Heart right ventricle (tissue), 16 donors: ENCODE measurements at regions not wholly inside any gene's neighbourhood (a gene's known extent, or its start where the extent isn't known, plus 50 kb on each side); places are given as distances from the start of the nearest gene placed in this dataset.

ENCODE experiments used
- ATAC-seq, 8 donors: fragments of 200-7000 bp; cut with Tn5 transposase; one replicate each; pipeline ENCODE4 v1.9.1; 2020; ENCODE audit warnings: mild to moderate bottlenecking in 8 of 8, moderate library complexity in 8 of 8, moderate number of reproducible peaks in 1 of 8
- DNase-seq, 2 donors: peaks; one replicate each; pipeline ENCODE4 v3.0.0-alpha.2; 2020
- H3K27ac ChIP-seq, 10 donors: fragments of 200-600 bp; sonication (generic) in 2 of 10; one replicate each; pipeline versions ENCODE4 v1.5.0 to v1.8.0; 2020 to 2022; ENCODE audit warnings: mild to moderate bottlenecking in 3 of 10
- H3K27me3 ChIP-seq, 7 donors: fragments of 200-600 bp; one replicate each; pipeline ENCODE4 v1.8.0; 2021 to 2022; ENCODE audit warnings: mild to moderate bottlenecking in 2 of 7
- H3K36me3 ChIP-seq, 9 donors: fragments of 200-600 bp; sonication (generic) in 1 of 9; one replicate each; pipeline versions ENCODE4 v1.5.0 to v1.8.0; 2020 to 2022; ENCODE audit warnings: mild to moderate bottlenecking in 2 of 9
- H3K4me1 ChIP-seq, 9 donors: fragments of 200-600 bp; sonication (generic) in 1 of 9; one replicate each; pipeline versions ENCODE4 v1.5.0 to v1.8.0; 2020 to 2022; ENCODE audit warnings: mild to moderate bottlenecking in 4 of 9
- H3K4me3 ChIP-seq, 10 donors: fragments of 200-600 bp; sonication (generic) in 2 of 10; one replicate each; pipeline versions ENCODE4 v1.5.0 to v1.8.0; 2020 to 2022; ENCODE audit warnings: mild to moderate bottlenecking in 7 of 10, moderate library complexity in 2 of 10
- H3K9me3 ChIP-seq, 11 donors: fragments of 200-600 bp in 10 of 11; sonication (generic) in 2 of 11; one replicate each; pipeline versions ENCODE4 v1.5.0 to v1.8.0; 2013 to 2022; ENCODE audit warnings: mild to moderate bottlenecking in 2 of 11, control low read depth in 1 of 11, moderate library complexity in 1 of 11
- CTCF ChIP-seq, 9 donors: fragments of 200-600 bp; sonication (generic) in 2 of 9; IDR thresholded peaks; one replicate each; pipeline versions ENCODE4 v1.5.0 to v1.8.0; 2021 to 2022; ENCODE audit warnings: antibody characterized with exemption in 9 of 9, mild to moderate bottlenecking in 5 of 9, moderate library complexity in 1 of 9
- WGBS, 2 donors: extraction: QIAGEN DNeasy Blood & Tissue Kit; methylation state at CpG; one replicate each; pipeline ENCODE4 v1.1.7; 2013; ENCODE audit warnings: inconsistent platforms in 1 of 2; 5-methylcytosine and 5-hydroxymethylcytosine counted together
- intact Hi-C, 10 donors: fragments of 100-400 bp; cut with DNase I; formaldehyde crosslinking; loops; one replicate each; pipeline versions ENCODE4 v1.11.1 to v1.14.2; 2022
- donor health status: Arrhythmogenic right ventricular cardiomyopathy.
- donor health status: ischemic (EF 13 %, LVEDD 7.1; RV severe dilation, severe dysfunction).
- donor health status: healthy with polysubstance abuse.
- donor health status: DM: no; HTN: yes; CAD: no.
- donor health status: DM: no; HTN: no; CAD: no.
- donor health status: ischemic (EF 25% LVEDD 6.9; RV normal size, moderate dysfunction).
- donor health status: ischemic (EF 25% LVEDD 5.7; RV mildly dilated, moderate dysfunction).
- donor health status: healthy.
- donor health status: DM: yes; HTN: yes; CAD: no.
- donor health status: Ischemic cardiomyopathy.
- donor health status: ischemic (EF 35%, LVEDD 5.7; RV mildly dilated, moderate dysfunction).
- donor health status: nonischemic (EF 11% LVEDD 7.7; RV severe dilation, severe dysfunction).
- donor health status: DM: yes; HTN: yes; CAD: no.
- donor health status: PGD.
- donor health status: ischemic (EF 29% LVEDD 5.4; RV normal size, mild dysfunction).
- donor health status: nonischemic (EF 23%, LVEDD 6.1; RV moderate dilation, normal function).

GRCh38 chrX:10747975-10748374 lies 127.6 kb upstream of the MID1 start:
- ATAC-seq (no peak), DNase-seq (no peak)
- H3K36me3 ChIP-seq, result no peaks in the 10 kb centered on the region
- no peaks in the 10 kb centered on the region for H3K4me1 ChIP-seq
- H3K9me3 ChIP-seq, result no peaks in the 10 kb centered on the region
- intact Hi-C loops, result no loop called here
- WGBS, 2 donors, result 48 to 63% methylated on average over 1 of the region's 1 CpG
- H3K27me3 ChIP-seq, result peaks cover 0 to 4% (median 0%) of the 10 kb centered on the region in 7 donors
- H3K4me3 ChIP-seq, result no peak overlapping the region
- TF ChIP-seq CTCF (IDR thresholded peaks at IDR 0.05), result no peak
- no peak overlapping the region for H3K27ac ChIP-seq

GRCh38 chrX:10749113-10749512 lies 128.7 kb upstream of the MID1 start:
- intact Hi-C loops, result no loop called here
- H3K27ac ChIP-seq, result no peak overlapping the region
- H3K4me1 ChIP-seq, result no peaks in the 10 kb centered on the region
- no peak for TF ChIP-seq CTCF (IDR thresholded peaks at IDR 0.05)
- H3K36me3 ChIP-seq, result no peaks in the 10 kb centered on the region
- no peak overlapping the region for H3K4me3 ChIP-seq
- ATAC-seq (peak in 1 of 8 donors; percentile 13), DNase-seq (no peak)
- 70 to 74% methylated on average over 3 of the region's 3 CpGs for WGBS, 2 donors
- no peaks in the 10 kb centered on the region for H3K27me3 ChIP-seq
- H3K9me3 ChIP-seq, result no peaks in the 10 kb centered on the region

- DNase-seq, result no peak
- TF ChIP-seq CTCF (IDR thresholded peaks at IDR 0.05), result no peak
- WGBS, 2 donors, result 89 to 90% methylated on average over 7 of the region's 7 CpGs
- intact Hi-C loops, result no loop called here
- Histone ChIP-seq H3K27me3 (no peaks in the 10 kb centered on the region), H3K4me1 (peaks cover 0 to 7% (median 0%) of the 10 kb centered on the region in 9 donors), H3K9me3 (no peaks in the 10 kb centered on the region), H3K36me3 (no peaks in the 10 kb centered on the region), H3K27ac (no peak overlapping the region), H3K4me3 (no peak overlapping the region)
- ATAC-seq, result no peak
These were observed 130.2 kb upstream of the MID1 start for GRCh38 chrX:10750581-10750980.

GRCh38 chrX:10753116-10753515 lies 132.7 kb upstream of the MID1 start:
- Histone ChIP-seq H3K9me3 (no peaks in the 10 kb centered on the region), H3K4me3 (no peak overlapping the region), H3K4me1 (peaks cover 0 to 17% (median 10%) of the 10 kb centered on the region in 9 donors), H3K27ac (no peak overlapping the region), H3K27me3 (no peaks in the 10 kb centered on the region), H3K36me3 (no peaks in the 10 kb centered on the region)
- WGBS, 2 donors, result 80 to 87% methylated on average over 3 of the region's 3 CpGs
- DNase-seq (no peak), ATAC-seq (no peak)
- intact Hi-C loops, result no loop called here
- no peak for TF ChIP-seq CTCF (IDR thresholded peaks at IDR 0.05)
